Ovary (tissue), 7 donors: ENCODE measurements at regions not wholly inside any gene's neighbourhood (a gene's known extent, or its start where the extent isn't known, plus 50 kb on each side); places are given as distances from the start of the nearest gene placed in this dataset.

Source experiments
- DNase-seq, 5 donors: peaks; one replicate each; pipeline ENCODE4 v3.0.0-alpha.2; 2019 to 2020
- H3K27ac ChIP-seq, 2 donors: fragments of 200-600 bp; one replicate each; pipeline versions ENCODE4 v1.5.1 to v1.8.0; 2019 to 2022
- H3K27me3 ChIP-seq: fragments of 200-600 bp; one replicate; pipeline ENCODE4 v1.8.0; 2022
- H3K36me3 ChIP-seq: fragments of 200-600 bp; sonication (generic); one replicate; pipeline ENCODE4 v1.5.1; 2019
- H3K4me1 ChIP-seq: one replicate; pipeline ENCODE4 v1.8.1; 2013; ENCODE audit warnings: mild to moderate bottlenecking, moderate library complexity; ENCODE audit not compliant: insufficient read depth
- H3K4me3 ChIP-seq: fragments of 200-600 bp; sonication (generic); one replicate; pipeline ENCODE4 v1.5.1; 2017
- H3K9me3 ChIP-seq, 2 donors: fragments of 200-600 bp in 1 of 2; sonication (generic) in 1 of 2; one replicate each; pipeline versions ENCODE4 v1.5.1 to v1.8.1; 2013 to 2019; ENCODE audit warnings: mild to moderate bottlenecking in 1 of 2, moderate library complexity in 1 of 2
- CTCF ChIP-seq, 3 donors: fragments of 450-650 bp in 2 of 3; fragments of 200-600 bp in 1 of 3; IDR thresholded peaks; one replicate each; pipeline versions ENCODE4 v1.5.1 to v1.8.0; 2016 to 2022; ENCODE audit warnings: antibody characterized with exemption in 3 of 3, mild to moderate bottlenecking in 1 of 3
- EP300 ChIP-seq: sonication (generic); formaldehyde crosslinking; IDR thresholded peaks from one replicate; pipeline ENCODE4 v1.6.1; 2017; ENCODE audit warnings: antibody characterized with exemption
- POLR2A ChIP-seq: fragments of 450-650 bp; IDR thresholded peaks from one replicate; pipeline ENCODE4 v1.6.1; 2017; ENCODE audit warnings: antibody characterized with exemption, mild to moderate bottlenecking, moderate library complexity
- WGBS, 3 donors: extraction: QIAGEN DNeasy Blood & Tissue Kit in 1 of 3; methylation state at CpG; one replicate each; pipeline versions ENCODE4 v1.1.5 to v1.1.7; 2013 to 2017; 5-methylcytosine and 5-hydroxymethylcytosine counted together
- intact Hi-C, 4 donors: fragments of 100-400 bp; cut with DNase I; formaldehyde crosslinking; loops; one replicate each; pipeline versions ENCODE4 v1.11.0 to v1.15.1; 2022 to 2023
- donor health status: DM: no; HTN: no; CAD: no; lungs with moderate emphysema.
- donor health status: DM: no; HTN: no; CAD: no.
- donor health status: Bipolar disorder and iron deficiency.
- donor health status: DM: no; HTN: no; CAD: no.
- donor health status: DM: yes; HTN: yes; CAD: no.

- no peak for DNase-seq
- no peak overlapping the region for H3K4me3 ChIP-seq
- H3K4me1 ChIP-seq = no peaks in the 10 kb centered on the region
- no peak overlapping the region for H3K27ac ChIP-seq
- H3K27me3 ChIP-seq = no peaks in the 10 kb centered on the region
- intact Hi-C loops = no loop called here
- TF ChIP-seq POLR2A (no peak), CTCF (IDR thresholded peaks at IDR 0.05) (no peak)
- H3K9me3 ChIP-seq = no peaks in the 10 kb centered on the region
- 87 to 88% (median 88%) methylated on average over 6 of the region's 6 CpGs for WGBS, 3 donors
- H3K36me3 ChIP-seq = no peaks in the 10 kb centered on the region
Measured at GRCh38 chr15:95901271-95901670, 429.2 kb upstream of the NR2F2 start.

- WGBS, 3 donors = 61 to 73% (median 68%) methylated on average over 3 of the region's 3 CpGs
- no peaks in the 10 kb centered on the region for H3K27me3 ChIP-seq
- no peak for DNase-seq
- TF ChIP-seq EP300 (no peak), POLR2A (no peak), CTCF (IDR thresholded peaks at IDR 0.05) (no peak)
- no peaks in the 10 kb centered on the region for H3K36me3 ChIP-seq
- intact Hi-C loops = no loop called here
- H3K9me3 ChIP-seq = no peaks in the 10 kb centered on the region
- no peak overlapping the region for H3K27ac ChIP-seq
- no peaks in the 10 kb centered on the region for H3K4me1 ChIP-seq
- H3K4me3 ChIP-seq = no peak overlapping the region
Measured at GRCh38 chr15:95902606-95903005, 427.9 kb upstream of the NR2F2 start.

GRCh38 chr15:95903352-95903751 lies 427.1 kb upstream of the NR2F2 start:
- Histone ChIP-seq H3K27ac (no peak overlapping the region), H3K36me3 (no peaks in the 10 kb centered on the region), H3K4me1 (no peaks in the 10 kb centered on the region), H3K27me3 (no peaks in the 10 kb centered on the region), H3K9me3 (no peaks in the 10 kb centered on the region), H3K4me3 (no peak overlapping the region)
- WGBS, 3 donors = 78 to 80% (median 78%) methylated on average over 4 of the region's 4 CpGs
- intact Hi-C loops = no loop called here
- no peak for DNase-seq
- no peak for TF ChIP-seq CTCF (IDR thresholded peaks at IDR 0.05)
- no peak for TF ChIP-seq EP300
- no peak for TF ChIP-seq POLR2A

DNA sequence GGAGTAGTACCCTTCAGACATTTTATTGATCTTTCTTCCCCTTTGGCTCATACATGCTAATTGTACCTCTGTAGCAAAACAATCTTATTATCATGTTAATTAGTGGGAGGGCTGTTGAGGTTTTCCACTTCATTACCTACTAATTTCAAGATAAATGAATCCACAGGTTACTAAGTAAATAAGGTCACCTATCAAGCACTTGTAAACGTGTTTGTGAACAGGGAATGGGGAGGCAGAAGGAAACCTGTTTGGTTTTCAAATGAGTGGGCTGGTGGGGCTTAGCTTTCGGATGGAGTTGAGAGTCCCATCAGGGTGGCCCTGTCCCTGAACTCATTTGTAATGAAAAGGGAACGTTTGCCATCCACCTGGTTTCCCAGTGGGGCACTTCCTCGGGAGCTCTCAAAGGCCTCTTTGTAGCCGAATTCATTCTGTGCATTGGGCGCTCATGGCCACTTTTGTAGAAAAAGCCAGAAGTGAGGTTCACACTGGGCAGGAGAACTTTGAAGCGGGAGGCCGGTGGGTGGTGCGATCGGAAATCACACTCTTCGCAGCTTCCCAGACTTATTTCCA lies 419.8 kb upstream of the NR2F2 start:
- H3K4me3 ChIP-seq = no peak overlapping the region
- intact Hi-C loops = no loop called here
- H3K27ac ChIP-seq = no peak overlapping the region
- no peaks in the 10 kb centered on the region for H3K4me1 ChIP-seq
- no peaks in the 10 kb centered on the region for H3K9me3 ChIP-seq
- no peak for DNase-seq
- TF ChIP-seq EP300 = no peak
- TF ChIP-seq POLR2A = no peak
- TF ChIP-seq CTCF (IDR thresholded peaks at IDR 0.05) = no peak
- WGBS, 3 donors = 93 to 96% (median 94%) methylated on average over 11 of the region's 11 CpGs
- H3K36me3 ChIP-seq = no peaks in the 10 kb centered on the region
- H3K27me3 ChIP-seq = no peaks in the 10 kb centered on the region
